ENCODE measurements at regions not wholly inside any gene's neighbourhood (a gene's known extent, or its start where the extent isn't known, plus 50 kb on each side); places are given as distances from the start of the nearest gene placed in this dataset.

GRCh38 chr7:17460665-17461064 lies 162.2 kb downstream of the AHR start:
- Histone ChIP-seq H3F3A (ENCODE audit: low read depth) (no peaks in the 10 kb centered on the region), H3K4me2 (ENCODE audit: low read depth, low read length, poor library complexity, severe bottlenecking) (no peak overlapping the region), H4K20me1 (ENCODE audit: insufficient read depth, low read length, poor library complexity, severe bottlenecking) (no peaks in the 10 kb centered on the region), H3K9me3 (ENCODE audit: insufficient read depth, low read depth, low read length) (peaks cover 6% of the 10 kb centered on the region; the same call in 1 of the 2 replicates), H3K4me3 (ENCODE audit: low read length, poor library complexity, severe bottlenecking) (no peak overlapping the region), H3K9me2 (replicated peaks; ENCODE audit: low read depth, low read length) (no peaks in the 10 kb centered on the region), H3K9ac (ENCODE audit: low read depth, low read length, poor library complexity, severe bottlenecking) (no peak overlapping the region), H3K4me1 (ENCODE audit: insufficient read depth, low read length, poor library complexity, severe bottlenecking) (peaks cover 45% of the 10 kb centered on the region), H3K79me2 (ENCODE audit: insufficient read depth, low read length) (no peaks in the 10 kb centered on the region), H3K36me3 (ENCODE audit: insufficient read depth, low read length) (no peaks in the 10 kb centered on the region), H2AFZ (ENCODE audit: low read length) (no peak overlapping the region), H3K27me3 (ENCODE audit: insufficient read depth, low read length, poor library complexity, severe bottlenecking) (no peaks in the 10 kb centered on the region)
- TF ChIP-seq CTCF (conservative IDR thresholded peaks at IDR 0.05; ENCODE audit: low read length) (no peak), EZH2phosphoT487 (IDR thresholded peaks at IDR 0.05; ENCODE audit: borderline replicate concordance) (no peak)

GRCh38 chr7:17462131-17462631 lies 163.7 kb downstream of the AHR start:
- peak overlapping the region; percentile 6 for H3K4me2 ChIP-seq (ENCODE audit: low read depth, low read length, poor library complexity, severe bottlenecking)
- H3F3A ChIP-seq (ENCODE audit: low read depth) = no peaks in the 10 kb centered on the region
- H2AFZ ChIP-seq (ENCODE audit: low read length) = no peak overlapping the region
- no peaks in the 10 kb centered on the region for H3K79me2 ChIP-seq (ENCODE audit: insufficient read depth, low read length)
- no peaks in the 10 kb centered on the region for H4K20me1 ChIP-seq (ENCODE audit: insufficient read depth, low read length, poor library complexity, severe bottlenecking)
- TF ChIP-seq EZH2phosphoT487 (IDR thresholded peaks at IDR 0.05; ENCODE audit: borderline replicate concordance) = no peak
- no peak for TF ChIP-seq CTCF (conservative IDR thresholded peaks at IDR 0.05; ENCODE audit: low read length)
- H3K9ac ChIP-seq (ENCODE audit: low read depth, low read length, poor library complexity, severe bottlenecking) = no peak overlapping the region
- H3K27me3 ChIP-seq (ENCODE audit: insufficient read depth, low read length, poor library complexity, severe bottlenecking) = no peaks in the 10 kb centered on the region
- H3K4me1 ChIP-seq (ENCODE audit: insufficient read depth, low read length, poor library complexity, severe bottlenecking) = peaks cover 45% of the 10 kb centered on the region
- no peak overlapping the region for H3K4me3 ChIP-seq (ENCODE audit: low read length, poor library complexity, severe bottlenecking)
- no peaks in the 10 kb centered on the region for H3K9me2 ChIP-seq (replicated peaks; ENCODE audit: low read depth, low read length)
- no peaks in the 10 kb centered on the region for H3K36me3 ChIP-seq (ENCODE audit: insufficient read depth, low read length)
- peaks cover 6% of the 10 kb centered on the region; the same call in 1 of the 2 replicates for H3K9me3 ChIP-seq (ENCODE audit: insufficient read depth, low read depth, low read length)

- H3K79me2 ChIP-seq (ENCODE audit: insufficient read depth, low read length) = no peaks in the 10 kb centered on the region
- peaks cover 44% of the 10 kb centered on the region for H3K4me1 ChIP-seq (ENCODE audit: insufficient read depth, low read length, poor library complexity, severe bottlenecking)
- H3F3A ChIP-seq (ENCODE audit: low read depth) = no peaks in the 10 kb centered on the region
- peak overlapping the region; percentile 44 for H3K9ac ChIP-seq (ENCODE audit: low read depth, low read length, poor library complexity, severe bottlenecking)
- H3K9me3 ChIP-seq (ENCODE audit: insufficient read depth, low read depth, low read length) = no peaks in the 10 kb centered on the region
- no peaks in the 10 kb centered on the region for H3K36me3 ChIP-seq (ENCODE audit: insufficient read depth, low read length)
- H3K9me2 ChIP-seq (replicated peaks; ENCODE audit: low read depth, low read length) = no peaks in the 10 kb centered on the region
- peak overlapping the region; percentile 82; the same call in 1 of the 2 replicates for H2AFZ ChIP-seq (ENCODE audit: low read length)
- no peaks in the 10 kb centered on the region for H4K20me1 ChIP-seq (ENCODE audit: insufficient read depth, low read length, poor library complexity, severe bottlenecking)
- TF ChIP-seq EZH2phosphoT487 (IDR thresholded peaks at IDR 0.05; ENCODE audit: borderline replicate concordance) = no peak
- TF ChIP-seq CTCF (conservative IDR thresholded peaks at IDR 0.05; ENCODE audit: low read length) = no peak
- H3K4me2 ChIP-seq (ENCODE audit: low read depth, low read length, poor library complexity, severe bottlenecking) = peak overlapping the region; percentile 79
- no peaks in the 10 kb centered on the region for H3K27me3 ChIP-seq (ENCODE audit: insufficient read depth, low read length, poor library complexity, severe bottlenecking)
- H3K4me3 ChIP-seq (ENCODE audit: low read length, poor library complexity, severe bottlenecking) = peak overlapping the region; percentile 63
Observed at GRCh38 chr7:17463511-17464085, 165.1 kb downstream of the AHR start.

Measured in Loucy (cell line).